ENCODE measurements at regions not wholly inside any gene's neighbourhood (a gene's known extent, or its start where the extent isn't known, plus 50 kb on each side); places are given as distances from the start of the nearest gene placed in this dataset.

- no peak for TF ChIP-seq SKIL (IDR thresholded peaks at IDR 0.05; ENCODE audit: low read depth, poor library complexity, severe bottlenecking)
Observed at GRCh38 chr19:29131456-29131855, 81.5 kb downstream of the UQCRFS1 start (continued).

- intact Hi-C loops (cut with micrococcal nuclease; ENCODE audit: unreplicated experiment) (no loop called here), in situ Hi-C loops (cut with MboI) (no loop called here)
- no peak for TF ChIP-seq SRF (IDR thresholded peaks at IDR 0.05; ENCODE audit: low read depth in 2 of 2, low read length in 2 of 2)
- no peak for TF ChIP-seq NR2F1 (conservative IDR thresholded peaks at IDR 0.05)
- TF ChIP-seq HCFC1 (IDR thresholded peaks at IDR 0.05; ENCODE audit: low read length), result no peak
- TF ChIP-seq CREM (IDR thresholded peaks at IDR 0.05; ENCODE audit: low read depth), result no peak
- TF ChIP-seq MEF2B (IDR thresholded peaks at IDR 0.05; ENCODE audit: partially characterized antibody, poor library complexity, severe bottlenecking), result no peak
- no peak for TF ChIP-seq MTA2 (IDR thresholded peaks at IDR 0.05; ENCODE audit: low read depth)
- TF ChIP-seq GATAD2B (conservative IDR thresholded peaks at IDR 0.05; ENCODE audit: low read depth), result no peak
- Histone ChIP-seq H3K4me2 (ENCODE audit: control insufficient read depth, insufficient read depth) (no peak overlapping the region), H3K27ac (ENCODE audit: control insufficient read depth, insufficient read depth) (no peak overlapping the region), H3K79me2 (ENCODE audit: control insufficient read depth, insufficient read depth, low read length) (no peaks in the 10 kb centered on the region), H3K9me3 (replicated peaks; ENCODE audit: control insufficient read depth, insufficient read depth, low read length) (no peaks in the 10 kb centered on the region; the same call in 1 of the 3 replicates), H4K20me1 (ENCODE audit: control insufficient read depth, insufficient read depth) (no peaks in the 10 kb centered on the region), H3K4me1 (ENCODE audit: control insufficient read depth, insufficient read depth, low read length) (no peaks in the 10 kb centered on the region), H3K9ac (ENCODE audit: control insufficient read depth, insufficient read depth, low read length) (no peak overlapping the region), H3K36me3 (ENCODE audit: control insufficient read depth in 2 of 2, insufficient read depth in 2 of 2, low read length in 1 of 2) (no peaks in the 10 kb centered on the region), H3K27me3 (replicated peaks in 1 of 2; ENCODE audit: control insufficient read depth in 2 of 2, insufficient read depth in 2 of 2, low read length in 1 of 2) (no peaks in the 10 kb centered on the region), H3K4me3 (no peak overlapping the region), H2AFZ (ENCODE audit: control insufficient read depth, low read depth, low read length) (no peak overlapping the region)
- SMC1A ChIA-PET (ENCODE audit: uncharacterized antibody, unreplicated experiment), result no interaction called here
- no peak for DNase-seq (ENCODE audit: low read depth, low spot score)
- BruUV-seq (replicated peaks), result no TSS peak
- WGBS (ENCODE audit: insufficient coverage, insufficient replicate concordance, low lambda C conversion rate, missing lambda C conversion rate), result 27% methylated on average over 13 of the region's 13 CpGs
- CTCF ChIA-PET, result no interaction called here
- no peak for FAIRE-seq
- POLR2A ChIA-PET, result no interaction called here
- no peak for ATAC-seq
- RAD21 ChIA-PET (ENCODE audit: unreplicated experiment), result no interaction called here
Observed at GRCh38 chr19:29129148-29129547, 83.8 kb downstream of the UQCRFS1 start.
